IMR-90 (cell line): ENCODE measurements at regions not wholly inside any gene's neighbourhood (a gene's known extent, or its start where the extent isn't known, plus 50 kb on each side); places are given as distances from the start of the nearest gene placed in this dataset.
A peak's percentile ranks its signal among the peaks of the same experiment; 100 is the strongest.

Source experiments
- ATAC-seq: fragments of 200-7000 bp; cut with Tn5 transposase; 2 replicates; pipeline ENCODE4 v1.9.1; 2020; ENCODE audit warnings: low read depth, mild to moderate bottlenecking, moderate library complexity
- BruUV-seq: library from RNA; stranded (reverse); fragments of 400-500 nt; replicated peaks from 2 replicates; lab custom pipeline; 2021; lab: Mats Ljungman, UMichigan
- CTCF ChIA-PET: fragments of 300-600 bp; formaldehyde crosslinking; extraction: SDS; loops from one replicate; lab custom pipeline; 2021; ENCODE audit warnings: antibody characterized with exemption; lab: Yijun Ruan, JAX
- POLR2A ChIA-PET: fragments of 300-600 bp; sonication (Branson Sonifier 250); formaldehyde crosslinking; loops from one replicate; lab custom pipeline; 2022; ENCODE audit warnings: antibody characterized with exemption; ENCODE audit not compliant: unreplicated experiment; lab: Charles Lee
- DNase-seq: peaks from one replicate; pipeline ENCODE4 v3.0.0; 2013
- H2AFZ ChIP-seq: replicated peaks from 2 replicates; pipeline ENCODE3; 2013; ENCODE audit warnings: low read length, mild to moderate bottlenecking; ENCODE audit not compliant: poor library complexity
- H2AK5ac ChIP-seq: 2 replicates; pipeline ENCODE4 v1.6.1; 2013; ENCODE audit warnings: low read depth, low read length, inconsistent platforms
- H2AK9ac ChIP-seq: replicated peaks from 2 replicates; pipeline ENCODE3; 2013; ENCODE audit warnings: mild to moderate bottlenecking, low read depth, low read length, moderate library complexity; ENCODE audit not compliant: poor library complexity
- H2BK120ac ChIP-seq: 2 replicates; pipeline ENCODE4 v1.6.1; 2013; ENCODE audit warnings: low read depth, low read length, inconsistent platforms
- H2BK15ac ChIP-seq: 3 replicates; pipeline ENCODE4 v1.6.1; 2013; ENCODE audit warnings: low read depth, low read length, inconsistent platforms
- H2BK20ac ChIP-seq: 2 replicates; pipeline ENCODE4 v1.6.1; 2013; ENCODE audit warnings: low read depth, mild to moderate bottlenecking, inconsistent platforms, low read length, moderate library complexity
- H2BK5ac ChIP-seq: 2 replicates; pipeline ENCODE4 v1.6.1; 2013; ENCODE audit warnings: mild to moderate bottlenecking, low read depth, low read length, inconsistent platforms; ENCODE audit not compliant: poor library complexity, severe bottlenecking
- H3K14ac ChIP-seq: replicated peaks from 2 replicates; pipeline ENCODE4 v1.6.1; 2013; ENCODE audit warnings: low read depth, low read length, inconsistent platforms
- H3K18ac ChIP-seq: 2 replicates; pipeline ENCODE4 v1.6.1; 2013; ENCODE audit warnings: low read depth, low read length, control low read depth
- H3K23ac ChIP-seq: 2 replicates; pipeline ENCODE4 v1.6.1; 2013; ENCODE audit warnings: low read depth, low read length, inconsistent platforms
- H3K27ac ChIP-seq: 2 replicates; pipeline ENCODE4 v1.5.1; 2013; ENCODE audit warnings: mild to moderate bottlenecking, control low read depth, low read length; ENCODE audit not compliant: insufficient read depth
- H3K27me3 ChIP-seq: 2 replicates; pipeline ENCODE4 v1.6.1; 2013; ENCODE audit warnings: low read length; ENCODE audit not compliant: control insufficient read depth, insufficient read depth
- H3K36me3 ChIP-seq: 2 replicates; pipeline ENCODE4 v1.6.1; 2013; ENCODE audit warnings: low read length, mixed read lengths; ENCODE audit not compliant: control insufficient read depth, insufficient read depth
- H3K4ac ChIP-seq: 2 replicates; pipeline ENCODE4 v1.6.1; 2013; ENCODE audit warnings: low read depth, low read length, inconsistent platforms
- H3K4me1 ChIP-seq: 2 replicates; pipeline ENCODE4 v1.6.1; 2013; ENCODE audit warnings: low read length, mixed read lengths; ENCODE audit not compliant: control insufficient read depth, insufficient read depth
- H3K4me2 ChIP-seq: 2 replicates; pipeline ENCODE4 v1.6.1; 2013; ENCODE audit warnings: low read depth, mild to moderate bottlenecking, control low read depth, low read length, moderate library complexity
- H3K4me3 ChIP-seq: 2 replicates; pipeline ENCODE4 v1.5.1; 2013; ENCODE audit warnings: low read depth, mild to moderate bottlenecking, control low read depth, low read length, moderate library complexity; ENCODE audit not compliant: insufficient read depth
- H3K56ac ChIP-seq: 2 replicates; pipeline ENCODE4 v1.6.1; 2013; ENCODE audit warnings: low read length, inconsistent platforms; ENCODE audit not compliant: insufficient read depth; ENCODE audit errors: extremely low read depth
- H3K79me1 ChIP-seq, 2 experiments: 2 replicates each; pipeline ENCODE4 v1.6.1; 2013; ENCODE audit warnings: low read length in 2 of 2, inconsistent platforms in 1 of 2, low read depth in 1 of 2
- H3K9ac ChIP-seq: 2 replicates; pipeline ENCODE4 v1.6.1; 2013; ENCODE audit warnings: low read depth, low read length, control low read depth
- H3K9me1 ChIP-seq: 2 replicates; pipeline ENCODE4 v1.6.1; 2013; ENCODE audit warnings: low read length, inconsistent platforms; ENCODE audit not compliant: insufficient read depth
- H3K9me3 ChIP-seq: 2 replicates; pipeline ENCODE4 v1.6.1; 2013; ENCODE audit warnings: low read length; ENCODE audit not compliant: control insufficient read depth, insufficient read depth
- H4K20me1 ChIP-seq: 2 replicates; pipeline ENCODE4 v1.6.1; 2013; ENCODE audit warnings: low read length, inconsistent platforms; ENCODE audit not compliant: insufficient read depth
- H4K5ac ChIP-seq: 2 replicates; pipeline ENCODE4 v1.6.1; 2013; ENCODE audit warnings: mild to moderate bottlenecking, low read depth, low read length, control low read depth
- H4K8ac ChIP-seq, 2 experiments: 2 replicates each; pipeline ENCODE4 v1.6.1; 2013; ENCODE audit warnings: low read depth in 2 of 2, low read length in 2 of 2, control low read depth in 1 of 2, inconsistent platforms in 1 of 2
- H4K91ac ChIP-seq: 2 replicates; pipeline ENCODE4 v1.6.1; 2013; ENCODE audit warnings: low read depth, low read length, inconsistent platforms; ENCODE audit not compliant: insufficient read depth
- BHLHE40 ChIP-seq: fragments of 150-350 bp; IDR thresholded peaks from 2 replicates; pipeline ENCODE4 v1.6.1; 2016; ENCODE audit warnings: mild to moderate bottlenecking, low read depth, low read length
- CHD1 ChIP-seq: IDR thresholded peaks from 2 replicates; pipeline ENCODE4 v1.6.1; 2012; ENCODE audit warnings: low read depth, low read length, improper control_type of control experiment
- CTCF ChIP-seq: conservative IDR thresholded peaks from 2 replicates; pipeline ENCODE4 v1.5.1; 2012; ENCODE audit warnings: mild to moderate bottlenecking, low read depth, low read length, improper control_type of control experiment
- FOS ChIP-seq: fragments of 150-350 bp; IDR thresholded peaks from 2 replicates; pipeline ENCODE4 v1.6.1; 2016; ENCODE audit warnings: low read depth, low read length
- MXI1 ChIP-seq: IDR thresholded peaks from 2 replicates; pipeline ENCODE4 v1.6.1; 2012; ENCODE audit warnings: low read depth, mild to moderate bottlenecking, low read length, moderate library complexity, borderline replicate concordance
- NFE2L2 ChIP-seq: fragments of 150-350 bp; IDR thresholded peaks from 2 replicates; pipeline ENCODE4 v1.6.1; 2016; ENCODE audit warnings: low read depth, mild to moderate bottlenecking, low read length
- POLR2A ChIP-seq: IDR thresholded peaks from 2 replicates; pipeline ENCODE4 v1.6.1; 2012; ENCODE audit warnings: mild to moderate bottlenecking, low read depth, low read length
- RAD21 ChIP-seq: IDR thresholded peaks from 2 replicates; pipeline ENCODE4 v1.6.1; 2012; ENCODE audit warnings: low read length, improper control_type of control experiment
- RCOR1 ChIP-seq: IDR thresholded peaks from 2 replicates; pipeline ENCODE4 v1.6.1; 2012; ENCODE audit warnings: mild to moderate bottlenecking, low read length, improper control_type of control experiment; ENCODE audit not compliant: insufficient replicate concordance
- RFX5 ChIP-seq: IDR thresholded peaks from 2 replicates; pipeline ENCODE4 v1.8.0; 2012; ENCODE audit warnings: low read depth, mild to moderate bottlenecking, low read length, moderate library complexity
- SMC3 ChIP-seq: fragments of 150-350 bp; IDR thresholded peaks from 2 replicates; pipeline ENCODE4 v1.6.1; 2016; ENCODE audit warnings: low read depth, mild to moderate bottlenecking, antibody characterized with exemption, low read length, moderate library complexity
- USF2 ChIP-seq: fragments of 150-350 bp; IDR thresholded peaks from 2 replicates; pipeline ENCODE4 v1.6.1; 2017; ENCODE audit warnings: mild to moderate bottlenecking, antibody characterized with exemption, low read length, low read depth
- WGBS, 2 experiments: methylation state at CpG; one replicate each; pipeline versions ENCODE4 v1.1.5 to v1.1.7; 2013; ENCODE audit warnings: missing lambda C conversion rate in 2 of 2; ENCODE audit not compliant: insufficient read length in 1 of 2; ENCODE audit errors: extremely low coverage in 2 of 2; 5-methylcytosine and 5-hydroxymethylcytosine counted together
- dilution Hi-C: fragments of 300-500 bp; cut with HindIII; formaldehyde crosslinking; loops from one replicate; pipeline ENCODE4 v1.14.3; 2018; ENCODE audit warnings: low sequenced_read_pairs; ENCODE audit not compliant: unreplicated experiment
- in situ Hi-C: fragments of 300-500 bp; cut with MboI; formaldehyde crosslinking; loops from 3 replicates; pipeline ENCODE4 v1.14.3; 2019; ENCODE audit warnings: low sequenced_read_pairs, inconsistent platforms, mixed read lengths
- intact Hi-C: fragments of 100-400 bp; cut with micrococcal nuclease; formaldehyde crosslinking; loops from 2 replicates; pipeline ENCODE4 v1.10.0; 2022

GRCh38 chr4:127048376-127049044 lies 584.2 kb upstream of the INTU start:
- intact Hi-C loops = no loop called here
- no peak overlapping the region for H3K4me2 ChIP-seq
- H3K27me3 ChIP-seq = no peaks in the 10 kb centered on the region
- DNase-seq (peak; percentile 34), ATAC-seq (no peak)
- peak overlapping the region; percentile 52; the same call in 1 of the 2 replicates for H3K23ac ChIP-seq
- in situ Hi-C loops = no loop called here
- no peaks in the 10 kb centered on the region for H3K9me3 ChIP-seq
- H4K5ac ChIP-seq = no peak overlapping the region
- peak overlapping the region; percentile 25; the same call in 1 of the 2 replicates for H2BK120ac ChIP-seq
- no peak overlapping the region for H3K56ac ChIP-seq
- H4K8ac ChIP-seq = peak overlapping the region in 1 of 2 experiments; percentile 48; a peak in 1 of 4 replicates
- H2BK15ac ChIP-seq = no peak overlapping the region; the same call in 2 of the 3 replicates
- dilution Hi-C loops = no loop called here
- H2BK5ac ChIP-seq = no peak overlapping the region
- H3K14ac ChIP-seq = peak overlapping the region; percentile 66
- no peak overlapping the region for H4K91ac ChIP-seq
- peaks cover 4% of the 10 kb centered on the region for H3K4me1 ChIP-seq
- 0 out of 2 replicates have a peak overlapping the region, but pooled peaks have one; percentile 13 for H2AK5ac ChIP-seq
- no peak overlapping the region for H2AK9ac ChIP-seq
- BruUV-seq = no TSS peak
- H3K18ac ChIP-seq = no peak overlapping the region
- CTCF ChIA-PET = no interaction called here
- H2BK20ac ChIP-seq = 0 out of 2 replicates have a peak overlapping the region, but pooled peaks have one; percentile 13
- H3K9me1 ChIP-seq = peaks cover 5% of the 10 kb centered on the region
- H3K4ac ChIP-seq = peak overlapping the region; percentile 32; the same call in 1 of the 2 replicates
- no peak overlapping the region for H3K9ac ChIP-seq
- no peaks in the 10 kb centered on the region for H4K20me1 ChIP-seq
- no peaks in the 10 kb centered on the region for H3K79me1 ChIP-seq
- peak overlapping the region; percentile 38 for H2AFZ ChIP-seq
- TF ChIP-seq USF2 (no peak), NFE2L2 (no peak), SMC3 (no peak), CHD1 (no peak), FOS (no peak), POLR2A (no peak), RCOR1 (no peak), RAD21 (no peak), RFX5 (no peak), MXI1 (no peak), CTCF (no peak), BHLHE40 (no peak)
- no peak overlapping the region for H3K27ac ChIP-seq
- POLR2A ChIA-PET = no interaction called here
- 83% methylated on average over 2 of the region's 3 CpGs; no CpG with 5 or more reads in 1 of the 2 experiments for WGBS, 2 experiments
- no peak overlapping the region for H3K4me3 ChIP-seq
- H3K36me3 ChIP-seq = no peaks in the 10 kb centered on the region
